Endodermal cell (in vitro differentiated cells): ENCODE measurements at regions not wholly inside any gene's neighbourhood (a gene's known extent, or its start where the extent isn't known, plus 50 kb on each side); places are given as distances from the start of the nearest gene placed in this dataset.

Source experiments
- DNase-seq: peaks from one replicate; pipeline ENCODE4 v3.0.0-alpha.2; 2017
- H3K27ac ChIP-seq: 2 replicates; pipeline ENCODE4 v1.5.1; 2013; ENCODE audit warnings: mild to moderate bottlenecking, low read depth, low read length, moderate library complexity
- H3K27me3 ChIP-seq: 2 replicates; pipeline ENCODE4 v1.6.1; 2013; ENCODE audit warnings: mild to moderate bottlenecking, low read length, moderate library complexity; ENCODE audit not compliant: insufficient read depth, control insufficient read depth, poor library complexity, severe bottlenecking
- H3K36me3 ChIP-seq: 2 replicates; pipeline ENCODE4 v1.7.0; 2013; ENCODE audit warnings: mild to moderate bottlenecking, low read length, moderate library complexity; ENCODE audit not compliant: control insufficient read depth, insufficient read depth
- H3K4me1 ChIP-seq: one replicate; pipeline ENCODE4 v1.7.0; 2013; ENCODE audit warnings: low read length; ENCODE audit not compliant: control insufficient read depth, insufficient read depth
- H3K4me3 ChIP-seq: 2 replicates; pipeline ENCODE4 v1.5.1; 2013; ENCODE audit warnings: mild to moderate bottlenecking, low read length, moderate library complexity
- H3K9ac ChIP-seq: 2 replicates; pipeline ENCODE4 v1.6.1; 2013; ENCODE audit warnings: mild to moderate bottlenecking, low read length, moderate library complexity; ENCODE audit not compliant: poor library complexity, severe bottlenecking; ENCODE audit errors: extremely low read depth
- H3K9me3 ChIP-seq: 2 replicates; pipeline ENCODE4 v1.6.1; 2013; ENCODE audit warnings: mild to moderate bottlenecking, low read length, moderate library complexity; ENCODE audit not compliant: control insufficient read depth
- H3K27ac Mint-ChIP-seq: 2 replicates; pipeline ENCODE4 v1.8.0; 2020; ENCODE audit warnings: mixed read lengths
- H3K27me3 Mint-ChIP-seq: 2 replicates; pipeline ENCODE4 v1.8.0; 2021; ENCODE audit warnings: mild to moderate bottlenecking, mixed read lengths; ENCODE audit not compliant: insufficient read depth
- H3K36me3 Mint-ChIP-seq: 2 replicates; pipeline ENCODE4 v1.8.0; 2020; ENCODE audit warnings: low read depth, mixed read lengths
- H3K4me1 Mint-ChIP-seq: 2 replicates; pipeline ENCODE4 v1.8.0; 2020; ENCODE audit warnings: mixed read lengths
- H3K4me3 Mint-ChIP-seq: 2 replicates; pipeline ENCODE4 v1.8.0; 2020; ENCODE audit warnings: mild to moderate bottlenecking, moderate library complexity, mixed read lengths
- H3K9me3 Mint-ChIP-seq: 2 replicates; pipeline ENCODE4 v1.8.0; 2020; ENCODE audit warnings: mild to moderate bottlenecking, mixed read lengths
- CTCF ChIP-seq: fragments of 200-600 bp; sonication (generic); conservative IDR thresholded peaks from 2 replicates; pipeline ENCODE4 v1.5.0; 2021; ENCODE audit warnings: antibody characterized with exemption, mild to moderate bottlenecking
- WGBS, 2 experiments: methylation state at CpG; one replicate each; pipeline versions ENCODE4 v1.1.5 to v1.1.7; 2013; ENCODE audit warnings: missing lambda C conversion rate in 2 of 2, mixed read lengths in 1 of 2; ENCODE audit not compliant: insufficient coverage in 1 of 2, insufficient read length in 1 of 2; 5-methylcytosine and 5-hydroxymethylcytosine counted together

DNA sequence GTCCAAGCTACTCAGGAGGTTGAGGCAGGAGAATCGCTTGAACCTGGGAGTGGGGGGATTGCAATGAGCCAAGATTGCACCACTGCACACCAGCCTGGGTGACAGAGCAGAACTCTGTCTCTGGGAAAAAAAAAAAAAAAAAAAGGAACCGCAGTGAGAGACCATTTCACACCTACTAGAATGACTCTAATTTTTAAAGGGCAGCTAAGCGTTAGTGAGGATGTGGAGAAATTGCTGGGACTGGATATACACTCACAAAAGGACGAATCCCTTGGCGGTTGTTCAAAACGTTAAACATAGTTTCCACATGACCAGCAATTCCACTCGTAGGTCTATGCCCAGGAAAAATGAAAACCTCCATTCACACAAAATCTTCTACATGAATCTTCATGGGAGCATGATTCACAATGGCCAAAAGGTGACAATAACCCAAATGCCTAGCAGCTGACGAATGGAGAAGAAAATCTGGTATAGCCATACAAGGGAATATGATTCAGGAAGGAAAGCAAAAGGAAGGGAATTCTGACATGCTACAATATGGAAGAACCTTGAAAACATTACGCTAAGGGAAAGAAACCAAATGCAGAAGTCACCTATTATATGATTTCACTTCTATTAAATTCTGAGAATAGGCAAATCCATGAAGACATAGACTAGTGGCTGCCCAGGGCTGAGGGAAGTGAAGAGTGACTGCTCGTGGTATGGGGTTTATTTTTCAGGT lies 127.0 kb downstream of the CHSY1 start:
- DNase-seq, result no peak
- Histone ChIP-seq H3K4me1 (peaks cover 3% of the 10 kb centered on the region), H3K27ac (no peak overlapping the region), H3K36me3 (no peaks in the 10 kb centered on the region), H3K9ac (no peak overlapping the region), H3K4me3 (no peak overlapping the region), H3K27me3 (no peaks in the 10 kb centered on the region), H3K9me3 (no peaks in the 10 kb centered on the region)
- no peak for TF ChIP-seq CTCF
- Mint-ChIP-seq H3K27me3 (peaks cover 3% of the 10 kb centered on the region), H3K4me1 (peaks cover 18% of the 10 kb centered on the region), H3K4me3 (no peak overlapping the region), H3K27ac (no peak overlapping the region), H3K36me3 (no peaks in the 10 kb centered on the region), H3K9me3 (peaks cover 11% of the 10 kb centered on the region)
- WGBS, 2 experiments, result 90 to 94% methylated on average over 4 to 9 of the region's 10 CpGs

DNA sequence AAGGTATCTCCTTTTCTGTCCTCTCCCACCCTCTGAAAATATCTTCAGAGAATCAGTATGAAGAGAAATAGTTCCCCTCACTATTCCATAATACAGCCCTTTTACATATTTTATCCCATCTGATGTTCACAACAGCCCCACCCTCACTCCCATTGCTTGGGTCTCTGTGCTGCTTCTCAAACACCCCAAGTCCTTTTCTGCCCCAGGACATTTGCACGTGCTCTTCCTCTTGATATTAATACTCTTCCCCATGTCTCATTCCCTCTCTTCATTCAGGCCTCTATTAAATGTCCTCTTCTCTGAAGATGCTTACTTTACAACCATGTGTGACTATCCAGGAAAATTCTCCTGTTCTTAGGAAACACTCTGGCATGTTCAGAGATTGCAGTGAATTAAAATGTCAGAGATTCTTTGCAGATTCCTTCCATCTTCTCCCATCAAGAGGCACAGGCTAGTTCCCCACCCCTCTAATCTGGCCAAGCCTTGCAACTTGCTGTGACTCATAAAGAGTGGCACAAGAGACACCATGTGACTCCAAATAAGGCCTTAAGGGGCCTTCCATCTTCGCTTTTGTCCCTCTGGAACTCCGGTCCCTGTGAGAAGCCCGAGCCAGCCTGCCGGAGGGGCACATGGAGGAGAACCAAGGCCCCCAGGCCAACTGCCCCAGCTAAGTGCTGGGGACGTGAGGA lies 128.5 kb downstream of the CHSY1 start:
- no peak overlapping the region for H3K4me3 ChIP-seq
- Mint-ChIP-seq H3K4me3 (no peak overlapping the region), H3K4me1 (peaks cover 18% of the 10 kb centered on the region), H3K36me3 (no peaks in the 10 kb centered on the region), H3K9me3 (peaks cover 7% of the 10 kb centered on the region), H3K27ac (no peak overlapping the region), H3K27me3 (peaks cover 3% of the 10 kb centered on the region)
- H3K9me3 ChIP-seq, result no peaks in the 10 kb centered on the region
- peaks cover 3% of the 10 kb centered on the region for H3K4me1 ChIP-seq
- no peak for TF ChIP-seq CTCF
- 89 to 96% methylated on average over 6 of the region's 6 CpGs for WGBS, 2 experiments
- H3K27ac ChIP-seq, result no peak overlapping the region
- H3K9ac ChIP-seq, result no peak overlapping the region
- DNase-seq, result peak; percentile 38
- no peaks in the 10 kb centered on the region for H3K36me3 ChIP-seq
- H3K27me3 ChIP-seq, result no peaks in the 10 kb centered on the region

GRCh38 chr15:101122806-101123205 lies 129.0 kb downstream of the CHSY1 start:
- H3K9me3 ChIP-seq, result no peaks in the 10 kb centered on the region
- peak; percentile 44 for DNase-seq
- peaks cover 18% of the 10 kb centered on the region for H3K4me1 Mint-ChIP-seq
- no peaks in the 10 kb centered on the region for H3K36me3 Mint-ChIP-seq
- H3K9me3 Mint-ChIP-seq, result peaks cover 2% of the 10 kb centered on the region
- H3K27ac ChIP-seq, result no peak overlapping the region
- 87 to 93% methylated on average over 6 to 8 of the region's 8 CpGs for WGBS, 2 experiments
- H3K9ac ChIP-seq, result no peak overlapping the region
- no peak overlapping the region for H3K4me3 Mint-ChIP-seq
- H3K4me1 ChIP-seq, result peaks cover 3% of the 10 kb centered on the region
- no peak for TF ChIP-seq CTCF
- H3K36me3 ChIP-seq, result no peaks in the 10 kb centered on the region
- H3K27ac Mint-ChIP-seq, result no peak overlapping the region
- H3K27me3 Mint-ChIP-seq, result peaks cover 3% of the 10 kb centered on the region
- H3K4me3 ChIP-seq, result no peak overlapping the region
- H3K27me3 ChIP-seq, result no peaks in the 10 kb centered on the region
